ENCODE measurements at regions not wholly inside any gene's neighbourhood (a gene's known extent, or its start where the extent isn't known, plus 50 kb on each side); places are given as distances from the start of the nearest gene placed in this dataset.

- TF ChIP-seq CTCF (IDR thresholded peaks at IDR 0.05) (no peak), POLR2AphosphoS5 (IDR thresholded peaks at IDR 0.05; ENCODE audit: insufficient read depth in 1 of 2, low read depth in 1 of 2) (no peak)
Observed at GRCh38 chr6:21317642-21318041, 275.9 kb upstream of the SOX4 start.
